ENCODE measurements at regions not wholly inside any gene's neighbourhood (a gene's known extent, or its start where the extent isn't known, plus 50 kb on each side); places are given as distances from the start of the nearest gene placed in this dataset.

- DNase-seq, result no peak
Observed at GRCh38 chr21:25422610-25423608, 184.4 kb downstream of the MRPL39 start.

DNA sequence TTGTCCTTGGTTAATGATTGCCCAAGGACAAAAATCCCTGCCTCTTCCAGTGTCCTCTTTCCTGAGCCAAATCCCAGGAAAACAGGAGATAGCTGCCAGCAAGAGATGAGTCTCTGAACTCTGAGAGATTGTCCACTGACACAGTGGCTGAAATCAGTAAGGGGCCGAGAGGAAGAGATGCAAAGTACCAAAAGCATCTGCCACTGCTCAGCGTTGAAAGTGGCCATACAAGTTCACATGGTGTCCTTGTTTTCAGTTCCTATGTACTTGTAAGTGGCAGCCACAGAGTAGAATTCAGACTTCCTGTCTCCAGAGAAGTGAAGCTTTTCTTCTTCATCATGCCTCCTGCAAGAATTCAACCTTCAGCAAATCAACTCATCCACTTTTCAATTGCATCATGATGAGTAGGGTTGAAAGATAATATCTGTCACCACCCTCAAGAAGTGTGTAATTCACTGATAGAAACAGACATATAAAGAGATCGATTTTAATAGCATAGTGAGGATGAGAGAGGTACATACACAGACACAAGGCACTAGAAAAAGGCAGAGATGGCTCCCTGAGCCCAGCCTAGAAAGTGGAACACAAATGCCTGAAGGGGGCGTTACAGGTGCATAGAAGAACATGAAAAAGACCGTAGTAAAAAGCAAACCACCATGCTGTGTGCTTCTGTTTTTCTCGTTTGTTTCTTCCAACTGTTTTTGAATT lies 185.8 kb downstream of the MRPL39 start:
- DNase-seq, result peak; percentile 67

- DNase-seq, result no peak
Observed at GRCh38 chr21:25420831-25421230, 186.4 kb downstream of the MRPL39 start.

- no peak for DNase-seq
Observed at GRCh38 chr21:25416669-25417068, 190.6 kb downstream of the MRPL39 start.

GRCh38 chr21:25412100-25412499 lies 195.2 kb downstream of the MRPL39 start:
- DNase-seq, result no peak

DNA sequence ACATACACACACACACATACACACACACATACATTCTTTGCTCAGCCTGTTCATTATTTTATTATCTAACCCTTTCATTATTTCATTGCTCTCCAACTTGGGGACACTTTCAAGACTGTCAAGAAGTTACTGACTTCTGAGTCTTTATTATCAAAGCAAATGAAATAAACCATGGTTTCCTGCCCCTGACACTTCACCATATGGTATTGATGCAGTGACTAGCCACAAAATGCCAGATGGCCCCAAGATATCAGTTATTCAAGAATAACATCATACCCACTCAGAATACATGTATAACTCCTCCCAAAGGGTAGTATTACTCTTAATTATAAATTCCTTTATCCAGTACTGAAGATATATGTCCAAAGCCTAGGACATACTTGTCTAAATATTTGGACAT lies 197.3 kb downstream of the MRPL39 start:
- DNase-seq, result no peak

DNA sequence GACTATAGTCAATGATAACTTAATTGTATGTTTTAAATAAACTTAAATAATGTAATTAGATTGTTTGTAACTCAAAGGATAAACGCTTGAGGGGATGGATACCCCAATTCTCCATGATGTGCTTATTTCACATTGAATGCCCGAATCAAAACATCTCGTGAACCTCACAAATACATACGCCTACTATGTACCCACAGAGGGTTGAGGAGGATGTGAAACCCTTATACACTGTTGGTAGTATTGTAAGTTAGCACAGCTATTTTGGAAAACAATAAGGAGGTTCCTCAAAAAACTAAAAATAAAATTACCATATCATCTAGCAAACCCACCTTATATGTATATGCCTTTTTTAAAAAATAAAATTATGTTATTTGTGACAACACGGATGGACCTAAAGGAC lies 198.6 kb downstream of the MRPL39 start:
- no peak for DNase-seq

GRCh38 chr21:25406887-25407579 lies 200.2 kb downstream of the MRPL39 start:
- no peak for DNase-seq

GRCh38 chr21:25405984-25406383 lies 201.3 kb downstream of the MRPL39 start:
- no peak for DNase-seq

- DNase-seq, result no peak
Observed at GRCh38 chr21:25402134-25402961, 204.9 kb downstream of the MRPL39 start.

DNA sequence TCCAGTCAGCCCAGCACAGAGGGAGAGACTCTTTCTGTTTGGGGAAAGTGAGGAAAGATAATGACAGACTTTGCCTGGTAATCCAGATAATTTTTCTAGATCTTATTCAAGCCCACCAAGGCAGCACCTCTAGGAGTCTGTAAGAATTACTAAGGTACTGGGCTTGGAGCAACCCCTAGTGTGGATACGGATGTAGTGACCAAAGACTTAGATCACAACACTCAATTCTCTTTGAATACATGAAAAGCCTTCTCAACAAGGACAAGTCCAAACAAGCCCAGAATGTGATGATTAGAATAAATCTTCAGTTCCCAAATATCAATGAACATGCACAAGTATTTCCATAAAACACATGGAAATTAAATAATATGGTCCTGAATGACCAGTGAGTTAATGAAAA lies 206.9 kb downstream of the MRPL39 start:
- DNase-seq, result no peak

DNA sequence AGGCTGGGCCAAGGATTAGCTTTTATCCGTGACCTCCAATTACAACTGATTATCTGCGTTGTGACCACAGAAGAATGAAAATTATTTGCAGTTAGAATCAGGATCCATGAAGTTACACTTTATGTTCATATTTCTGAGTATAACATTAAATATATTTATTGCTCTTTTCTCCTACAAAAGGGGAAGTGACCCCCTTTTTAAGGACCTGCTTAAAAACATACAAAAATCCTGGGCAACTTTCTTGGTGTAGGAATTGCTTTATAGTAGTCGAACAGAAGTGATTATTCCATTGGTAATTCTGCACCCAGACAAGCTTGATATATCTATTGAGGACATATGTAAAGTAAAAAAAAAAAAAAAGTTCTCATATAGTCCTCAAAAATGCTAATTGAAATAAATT lies 208.7 kb downstream of the MRPL39 start:
- DNase-seq, result no peak

DNA sequence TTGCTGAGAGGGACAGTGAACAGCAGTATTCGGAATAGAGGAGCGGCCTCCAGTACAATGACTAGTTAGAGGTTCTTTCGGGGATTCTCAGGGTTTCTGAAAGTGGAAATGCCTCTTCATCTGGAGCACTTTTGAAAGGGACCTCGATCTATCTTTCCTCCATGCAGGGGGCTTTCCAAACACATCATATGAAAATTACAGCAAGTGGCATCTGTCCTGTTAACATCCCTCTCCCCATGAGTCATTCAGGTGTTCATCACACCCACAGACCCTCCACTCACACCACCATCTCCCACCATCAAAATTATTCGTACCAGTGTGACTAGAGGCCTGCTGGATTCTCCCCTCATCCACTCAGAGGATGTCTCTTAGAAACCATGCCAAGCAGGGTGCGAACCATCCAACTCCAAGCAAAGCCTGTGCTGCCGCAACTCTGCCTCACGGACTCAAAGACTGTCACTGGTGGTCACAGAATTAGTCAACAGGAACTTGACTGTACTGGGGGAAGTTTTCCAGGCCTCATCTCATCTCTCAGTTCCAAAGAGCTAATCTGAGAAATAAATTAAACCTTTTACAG lies 211.1 kb downstream of the MRPL39 start:
- peak; percentile 81 for DNase-seq

DNA sequence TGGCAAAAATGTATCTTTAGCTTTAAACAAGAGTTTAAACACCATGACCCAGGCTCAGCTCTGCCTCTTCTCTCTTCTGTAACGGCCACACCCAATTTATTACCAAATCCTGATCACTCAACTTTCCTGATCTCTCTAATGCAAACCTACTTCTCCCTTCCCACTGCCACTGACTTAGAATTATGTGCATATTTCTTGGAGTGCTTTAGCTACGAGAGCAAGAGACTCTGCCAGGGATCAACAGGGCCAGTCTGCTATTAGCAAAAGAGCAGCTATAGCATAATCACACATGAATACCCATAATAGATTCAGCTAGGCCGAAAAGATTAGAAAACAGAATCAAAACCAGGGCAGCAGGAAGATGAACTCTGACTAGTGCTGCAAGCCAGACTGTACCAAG lies 215.5 kb downstream of the MRPL39 start:
- DNase-seq, result no peak

GRCh38 chr21:25390701-25391100 lies 216.6 kb downstream of the MRPL39 start:
- no peak for DNase-seq

- DNase-seq, result no peak
Observed at GRCh38 chr21:25387665-25388064, 219.6 kb downstream of the MRPL39 start.

DNA sequence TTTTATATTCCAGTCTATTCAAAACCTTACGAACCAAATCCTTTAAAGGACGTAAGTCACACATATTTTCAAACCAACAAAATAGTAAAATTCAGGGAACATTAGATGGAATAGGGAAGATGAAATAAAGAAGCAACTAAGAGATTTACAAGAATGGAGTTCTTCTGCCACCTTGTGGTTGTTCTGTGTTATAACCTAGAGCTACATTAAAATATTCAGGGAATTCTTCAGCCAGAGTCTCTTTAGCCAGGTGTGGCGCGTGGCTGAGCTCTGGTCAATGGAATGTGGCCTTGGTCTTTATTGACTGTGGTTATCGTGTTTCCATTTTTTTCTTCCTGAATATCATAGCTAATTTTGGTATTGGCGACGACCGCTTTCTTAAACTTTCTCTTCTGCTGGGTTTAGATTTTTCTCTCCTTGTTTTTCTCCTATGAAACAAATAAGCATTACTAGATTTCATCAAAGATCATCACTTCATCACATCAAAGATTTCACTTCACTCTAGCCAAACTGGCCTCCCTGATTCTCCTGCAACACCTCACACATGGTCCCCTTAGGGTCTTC lies 221.3 kb downstream of the MRPL39 start:
- no peak for DNase-seq

DNA sequence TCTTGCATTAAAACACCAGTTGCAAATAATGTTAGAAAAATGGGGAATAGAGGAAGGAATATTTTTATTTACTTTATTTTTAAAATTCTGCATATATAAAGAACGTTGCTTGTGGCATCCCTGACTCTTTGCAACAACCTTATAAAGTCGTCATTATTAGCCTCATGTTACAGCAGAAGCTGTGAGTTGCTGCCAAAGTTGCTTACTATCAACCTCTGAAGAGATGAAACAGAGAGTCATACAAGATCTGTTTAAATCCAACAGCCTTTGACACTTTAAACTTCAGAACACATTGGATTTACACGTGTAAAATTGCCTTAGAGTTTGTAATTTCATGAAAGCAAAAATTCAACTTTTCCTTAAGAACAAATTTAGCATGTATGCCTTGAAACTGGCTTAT lies 221.9 kb downstream of the MRPL39 start:
- DNase-seq, result no peak

DNA sequence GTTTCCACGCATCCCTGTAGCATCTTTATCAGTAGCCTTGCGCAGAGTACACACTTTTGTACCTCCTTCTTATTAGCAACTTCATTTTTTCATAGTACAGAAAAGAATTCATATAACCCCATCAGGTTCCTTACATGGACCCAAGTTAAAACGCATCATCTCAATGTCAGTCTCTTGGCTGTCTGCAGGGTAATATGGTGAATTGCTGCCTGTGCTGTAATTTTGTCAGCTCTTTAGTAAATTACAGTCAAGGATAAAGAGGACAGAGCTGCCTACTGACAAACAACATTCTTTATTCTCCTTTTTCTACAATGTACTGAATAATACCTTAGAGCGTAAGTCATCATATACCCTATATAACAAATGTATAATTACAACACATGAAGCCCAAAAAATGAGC lies 222.5 kb downstream of the MRPL39 start:
- no peak for DNase-seq

GRCh38 chr21:25383545-25383944 lies 223.7 kb downstream of the MRPL39 start:
- DNase-seq, result no peak

GRCh38 chr21:25381936-25382452 lies 225.3 kb downstream of the MRPL39 start:
- DNase-seq, result no peak

DNA sequence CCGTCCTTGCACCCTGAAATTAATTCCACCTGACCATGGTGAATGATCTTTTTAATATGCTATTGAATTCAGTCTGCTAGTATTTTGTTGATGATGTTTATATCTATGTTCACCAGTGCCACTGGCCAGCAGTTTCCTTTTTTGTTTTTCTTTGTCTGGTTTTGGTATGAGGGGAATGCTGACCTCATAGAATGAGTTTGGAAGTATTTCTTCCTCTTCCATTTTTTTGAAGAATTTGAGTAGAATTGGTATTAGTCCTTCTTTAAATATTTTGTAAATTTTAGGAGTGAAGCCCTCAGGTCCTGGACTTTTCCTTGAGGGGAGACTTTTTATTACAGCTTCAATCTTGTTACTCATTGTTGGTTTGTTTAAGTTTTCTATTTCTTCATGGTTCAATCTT lies 231.6 kb downstream of the MRPL39 start:
- no peak for DNase-seq

Data from activated CD8-positive, alpha-beta memory T cell treated with anti-CD3 and anti-CD28 coated beads, Interleukin-2, amount 50 U/mL, for 48 hours (primary cell).